GM12878 (cell line): ENCODE measurements at regions not wholly inside any gene's neighbourhood (a gene's known extent, or its start where the extent isn't known, plus 50 kb on each side); places are given as distances from the start of the nearest gene placed in this dataset.

Experiments used
- PAX8 ChIP-seq: fragments of 450-650 bp; IDR thresholded peaks from 2 replicates; pipeline ENCODE4 v1.6.1; 2017; ENCODE audit warnings: mild to moderate bottlenecking, moderate library complexity
- YY1 ChIP-seq: IDR thresholded peaks from 2 replicates; pipeline ENCODE4 v1.6.1; 2011; ENCODE audit warnings: low read depth, mild to moderate bottlenecking, low read length
- TF ChIP-seq, protein P1 (sequence below), 3 experiments: IDR thresholded peaks in 2 of 3; conservative IDR thresholded peaks in 1 of 3; 2 replicates each; pipeline ENCODE4 v1.5.1; 2011; ENCODE audit warnings: low read depth in 3 of 3, low read length in 3 of 3, mild to moderate bottlenecking in 3 of 3, control low read depth in 2 of 3, moderate library complexity in 2 of 3, inconsistent platforms in 1 of 3, mixed read lengths in 1 of 3; ENCODE audit not compliant: control insufficient read depth in 2 of 3, insufficient read depth in 1 of 3; ENCODE audit errors: extremely low read depth in 1 of 3

DNA sequence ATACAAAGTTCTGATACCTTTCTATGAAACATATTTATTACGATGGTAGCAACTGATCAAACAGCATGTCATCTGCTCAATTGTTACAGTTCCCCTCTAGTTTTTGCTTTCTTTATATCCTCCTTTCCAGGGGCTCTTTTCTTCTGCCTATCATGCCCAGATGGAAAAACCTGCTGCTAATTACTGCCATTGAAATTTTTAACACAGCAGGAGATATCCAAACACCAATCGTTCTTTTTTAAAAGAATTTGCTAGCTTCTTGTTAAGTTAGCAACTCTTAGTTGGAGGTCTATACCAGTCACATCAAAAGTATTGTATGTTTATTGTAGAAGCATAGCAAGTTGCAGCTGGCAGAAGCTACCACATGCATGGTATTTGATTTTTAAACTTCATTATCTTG is 768.5 kb downstream of the NXPH1 start:
- TF ChIP-seq PAX8 (no peak), YY1 (no peak)
- TF ChIP-seq, protein P1, sequence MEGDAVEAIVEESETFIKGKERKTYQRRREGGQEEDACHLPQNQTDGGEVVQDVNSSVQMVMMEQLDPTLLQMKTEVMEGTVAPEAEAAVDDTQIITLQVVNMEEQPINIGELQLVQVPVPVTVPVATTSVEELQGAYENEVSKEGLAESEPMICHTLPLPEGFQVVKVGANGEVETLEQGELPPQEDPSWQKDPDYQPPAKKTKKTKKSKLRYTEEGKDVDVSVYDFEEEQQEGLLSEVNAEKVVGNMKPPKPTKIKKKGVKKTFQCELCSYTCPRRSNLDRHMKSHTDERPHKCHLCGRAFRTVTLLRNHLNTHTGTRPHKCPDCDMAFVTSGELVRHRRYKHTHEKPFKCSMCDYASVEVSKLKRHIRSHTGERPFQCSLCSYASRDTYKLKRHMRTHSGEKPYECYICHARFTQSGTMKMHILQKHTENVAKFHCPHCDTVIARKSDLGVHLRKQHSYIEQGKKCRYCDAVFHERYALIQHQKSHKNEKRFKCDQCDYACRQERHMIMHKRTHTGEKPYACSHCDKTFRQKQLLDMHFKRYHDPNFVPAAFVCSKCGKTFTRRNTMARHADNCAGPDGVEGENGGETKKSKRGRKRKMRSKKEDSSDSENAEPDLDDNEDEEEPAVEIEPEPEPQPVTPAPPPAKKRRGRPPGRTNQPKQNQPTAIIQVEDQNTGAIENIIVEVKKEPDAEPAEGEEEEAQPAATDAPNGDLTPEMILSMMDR (IDR thresholded peaks at IDR 0.05 in 2 of 3, conservative IDR thresholded peaks at IDR 0.05 in 1 of 3; ENCODE audit: control insufficient read depth in 2 of 3, extremely low read depth in 1 of 3, insufficient read depth in 1 of 3, low read depth in 3 of 3, low read length in 3 of 3): no peak
